ENCODE measurements at regions not wholly inside any gene's neighbourhood (a gene's known extent, or its start where the extent isn't known, plus 50 kb on each side); places are given as distances from the start of the nearest gene placed in this dataset.

- TF ChIP-seq PRDM15 (CRISPR knock-in tag; IDR thresholded peaks at IDR 0.05) (no peak), ZNF263 (CRISPR knock-in tag; IDR thresholded peaks at IDR 0.05; ENCODE audit: low read depth) (no peak), NR3C1 (CRISPR knock-in tag; conservative IDR thresholded peaks at IDR 0.05; ENCODE audit: low read depth) (no peak), ZNF396 (CRISPR knock-in tag; IDR thresholded peaks at IDR 0.05; ENCODE audit: borderline replicate concordance) (no peak), ZMAT4 (CRISPR knock-in tag; IDR thresholded peaks at IDR 0.05) (no peak), JAZF1 (CRISPR knock-in tag; IDR thresholded peaks at IDR 0.05) (no peak), MLX (CRISPR knock-in tag; IDR thresholded peaks at IDR 0.05) (no peak), ERG (CRISPR knock-in tag; IDR thresholded peaks at IDR 0.05) (no peak), EMX1 (CRISPR knock-in tag; IDR thresholded peaks at IDR 0.05) (no peak), HMGA2 (CRISPR knock-in tag; IDR thresholded peaks at IDR 0.05) (no peak)
- TF ChIP-seq, protein P1, sequence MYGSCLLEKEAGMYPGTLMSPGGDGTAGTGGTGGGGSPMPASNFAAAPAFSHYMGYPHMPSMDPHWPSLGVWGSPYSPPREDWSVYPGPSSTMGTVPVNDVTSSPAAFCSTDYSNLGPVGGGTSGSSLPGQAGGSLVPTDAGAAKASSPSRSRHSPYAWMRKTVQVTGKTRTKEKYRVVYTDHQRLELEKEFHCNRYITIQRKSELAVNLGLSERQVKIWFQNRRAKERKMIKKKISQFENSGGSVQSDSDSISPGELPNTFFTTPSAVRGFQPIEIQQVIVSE (CRISPR knock-in tag; IDR thresholded peaks at IDR 0.05; ENCODE audit: borderline replicate concordance), result no peak
- TF ChIP-seq, protein P2, sequence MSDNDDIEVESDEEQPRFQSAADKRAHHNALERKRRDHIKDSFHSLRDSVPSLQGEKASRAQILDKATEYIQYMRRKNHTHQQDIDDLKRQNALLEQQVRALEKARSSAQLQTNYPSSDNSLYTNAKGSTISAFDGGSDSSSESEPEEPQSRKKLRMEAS (CRISPR knock-in tag; IDR thresholded peaks at IDR 0.05), result no peak
Measured at GRCh38 chr3:22779737-22780136, 423.4 kb upstream of the UBE2E2 start (continued).

GRCh38 chr3:22792533-22792932, 410.6 kb upstream of the UBE2E2 start:
- Mint-ChIP-seq H3K27ac (no peak overlapping the region), H3K4me3 (no peak overlapping the region), H3K27me3 (ENCODE audit: low read depth) (no peaks in the 10 kb centered on the region), H3K36me3 (peaks cover 2% of the 10 kb centered on the region; the same call in 1 of the 2 replicates), H3K9me3 (peaks cover 13% of the 10 kb centered on the region), H3K4me1 (peaks cover 14% of the 10 kb centered on the region)
- DNase-seq (ENCODE audit: low spot score), result no peak
- ATAC-seq, result peak; percentile 81
- CTCF ChIA-PET, result interaction anchor here (0.8 kb wide), 1 partner anchor 228 kb away, joined by 3 read pairs; no protein-coding TSS in a partner anchor
- POLR2A ChIA-PET, result no interaction called here
- TF ChIP-seq PRRX2 (CRISPR knock-in tag; IDR thresholded peaks at IDR 0.05) (no peak), ZNF425 (CRISPR knock-in tag; conservative IDR thresholded peaks at IDR 0.05) (no peak), NR2C2 (CRISPR knock-in tag; IDR thresholded peaks at IDR 0.05) (no peak), ZMAT4 (CRISPR knock-in tag; IDR thresholded peaks at IDR 0.05) (no peak), ZNF671 (CRISPR knock-in tag; IDR thresholded peaks at IDR 0.05) (no peak), E2F4 (CRISPR knock-in tag; IDR thresholded peaks at IDR 0.05; ENCODE audit: borderline replicate concordance, low read depth) (no peak), SOX15 (CRISPR knock-in tag; IDR thresholded peaks at IDR 0.05) (no peak), TCF7 (CRISPR knock-in tag; IDR thresholded peaks at IDR 0.05; ENCODE audit: low read depth) (no peak)

Measured in WTC11 (cell line).